DOHH2 (cell line): ENCODE measurements at regions not wholly inside any gene's neighbourhood (a gene's known extent, or its start where the extent isn't known, plus 50 kb on each side); places are given as distances from the start of the nearest gene placed in this dataset.

ENCODE experiments used
- H3F3A ChIP-seq: fragments of 200-600 bp; sonication (generic), shearing (Covaris generic); 2 replicates; pipeline ENCODE4 v1.6.0; 2016; ENCODE audit warnings: antibody characterized with exemption, mild to moderate bottlenecking; ENCODE audit not compliant: control insufficient read depth, insufficient read depth
- H3K27ac ChIP-seq: fragments of 200-600 bp; sonication (generic); 2 replicates; pipeline ENCODE4 v1.5.1; 2014; ENCODE audit warnings: low read depth, mild to moderate bottlenecking, low read length, moderate library complexity
- H3K27me3 ChIP-seq: fragments of 200-600 bp; sonication (generic); 2 replicates; pipeline ENCODE4 v1.6.1; 2014; ENCODE audit warnings: mild to moderate bottlenecking, low read length, mixed read lengths; ENCODE audit not compliant: control insufficient read depth
- H3K36me3 ChIP-seq: fragments of 200-600 bp; sonication (generic); 2 replicates; pipeline ENCODE4 v1.6.1; 2014; ENCODE audit warnings: mild to moderate bottlenecking, low read length, moderate library complexity, mixed read lengths; ENCODE audit not compliant: control insufficient read depth
- H3K4me1 ChIP-seq: fragments of 200-600 bp; sonication (generic); 2 replicates; pipeline ENCODE4 v1.6.1; 2014; ENCODE audit warnings: mild to moderate bottlenecking, low read length, mixed read lengths; ENCODE audit not compliant: control insufficient read depth
- H3K4me2 ChIP-seq: fragments of 200-600 bp; sonication (generic); 2 replicates; pipeline ENCODE4 v1.6.0; 2014; ENCODE audit warnings: mild to moderate bottlenecking, low read length, moderate library complexity
- H3K4me3 ChIP-seq: fragments of 200-600 bp; sonication (generic); 2 replicates; pipeline ENCODE4 v1.5.1; 2014; ENCODE audit warnings: mild to moderate bottlenecking, low read length, mixed read lengths
- H3K79me2 ChIP-seq: fragments of 200-600 bp; sonication (generic); 2 replicates; pipeline ENCODE4 v1.6.1; 2014; ENCODE audit warnings: mild to moderate bottlenecking, low read length, mixed read lengths; ENCODE audit not compliant: control insufficient read depth
- H3K9me2 ChIP-seq: fragments of 200-600 bp; sonication (generic); replicated peaks from 2 replicates; pipeline ENCODE4 v1.6.1; 2014; ENCODE audit warnings: mild to moderate bottlenecking, low read length, mixed read lengths; ENCODE audit not compliant: control insufficient read depth
- H3K9me3 ChIP-seq: fragments of 200-600 bp; sonication (generic); 2 replicates; pipeline ENCODE4 v1.6.1; 2014; ENCODE audit warnings: antibody characterized with exemption, low read length, mixed read lengths; ENCODE audit not compliant: control insufficient read depth, insufficient read depth
- H4K20me1 ChIP-seq: fragments of 200-600 bp; sonication (generic); 2 replicates; pipeline ENCODE4 v1.6.0; 2014; ENCODE audit warnings: low read depth, mild to moderate bottlenecking, antibody characterized with exemption, low read length, moderate library complexity; ENCODE audit not compliant: control insufficient read depth, insufficient read depth
- EZH2phosphoT487 ChIP-seq: fragments of 200-600 bp; sonication (generic); IDR thresholded peaks from 2 replicates; pipeline ENCODE4 v1.6.1; 2017; ENCODE audit warnings: borderline replicate concordance, mild to moderate bottlenecking, antibody characterized with exemption, low read length, moderate library complexity, mixed read lengths
- TF ChIP-seq, protein P1 (sequence below): fragments of 200-600 bp; sonication (generic); IDR thresholded peaks from one replicate; pipeline ENCODE4 v1.5.1; 2014; ENCODE audit warnings: antibody characterized with exemption, mild to moderate bottlenecking, low read depth, low read length; ENCODE audit not compliant: poor library complexity, severe bottlenecking

DNA sequence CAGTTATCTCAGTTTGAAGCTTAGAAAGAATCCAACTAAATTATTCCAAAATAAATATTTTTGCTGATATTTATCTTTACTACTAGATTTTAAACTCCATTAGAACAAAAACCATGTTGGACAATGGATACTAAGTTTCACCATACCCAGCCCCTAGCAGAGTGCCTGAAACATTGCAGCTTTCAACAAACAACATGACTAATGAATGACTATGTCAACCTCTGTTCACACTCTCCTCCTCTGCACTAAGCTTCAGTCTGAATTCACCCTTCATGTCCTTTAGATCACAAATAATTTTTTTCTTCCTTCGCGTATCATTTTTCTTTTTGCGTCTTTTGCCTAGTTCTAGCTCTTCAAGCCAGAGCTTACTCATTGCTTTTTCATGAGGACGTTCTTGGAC lies 315.2 kb downstream of the PCDH10 start:
- TF ChIP-seq EZH2phosphoT487 = no peak
- TF ChIP-seq, protein P1, sequence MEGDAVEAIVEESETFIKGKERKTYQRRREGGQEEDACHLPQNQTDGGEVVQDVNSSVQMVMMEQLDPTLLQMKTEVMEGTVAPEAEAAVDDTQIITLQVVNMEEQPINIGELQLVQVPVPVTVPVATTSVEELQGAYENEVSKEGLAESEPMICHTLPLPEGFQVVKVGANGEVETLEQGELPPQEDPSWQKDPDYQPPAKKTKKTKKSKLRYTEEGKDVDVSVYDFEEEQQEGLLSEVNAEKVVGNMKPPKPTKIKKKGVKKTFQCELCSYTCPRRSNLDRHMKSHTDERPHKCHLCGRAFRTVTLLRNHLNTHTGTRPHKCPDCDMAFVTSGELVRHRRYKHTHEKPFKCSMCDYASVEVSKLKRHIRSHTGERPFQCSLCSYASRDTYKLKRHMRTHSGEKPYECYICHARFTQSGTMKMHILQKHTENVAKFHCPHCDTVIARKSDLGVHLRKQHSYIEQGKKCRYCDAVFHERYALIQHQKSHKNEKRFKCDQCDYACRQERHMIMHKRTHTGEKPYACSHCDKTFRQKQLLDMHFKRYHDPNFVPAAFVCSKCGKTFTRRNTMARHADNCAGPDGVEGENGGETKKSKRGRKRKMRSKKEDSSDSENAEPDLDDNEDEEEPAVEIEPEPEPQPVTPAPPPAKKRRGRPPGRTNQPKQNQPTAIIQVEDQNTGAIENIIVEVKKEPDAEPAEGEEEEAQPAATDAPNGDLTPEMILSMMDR = no peak

DNA sequence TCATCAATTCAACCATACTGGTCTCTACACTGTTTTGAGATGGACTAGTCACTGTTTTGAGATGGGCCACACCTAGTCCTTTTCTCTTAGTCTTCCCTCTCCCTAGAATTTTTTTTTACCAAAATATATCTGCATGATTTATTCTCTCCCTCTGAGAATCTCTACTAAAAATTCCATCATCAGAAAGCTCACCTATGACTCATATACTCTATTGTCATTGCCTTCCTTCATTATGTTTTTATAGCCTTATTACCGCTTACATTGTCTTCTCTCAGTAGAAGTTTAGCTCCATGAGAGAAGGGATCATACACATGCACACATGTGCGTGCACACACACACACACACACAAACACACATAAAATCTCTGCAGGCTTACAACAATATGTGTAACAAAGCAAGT lies 303.6 kb downstream of the PCDH10 start:
- H3K27me3 ChIP-seq = no peaks in the 10 kb centered on the region
- no peak overlapping the region for H3K27ac ChIP-seq
- no peak overlapping the region for H3K4me2 ChIP-seq
- H3K4me3 ChIP-seq = no peak overlapping the region
- no peaks in the 10 kb centered on the region for H3F3A ChIP-seq
- H4K20me1 ChIP-seq = no peaks in the 10 kb centered on the region
- H3K36me3 ChIP-seq = no peaks in the 10 kb centered on the region
- no peaks in the 10 kb centered on the region for H3K4me1 ChIP-seq
- TF ChIP-seq, protein P1 = no peak
- no peak for TF ChIP-seq EZH2phosphoT487
- no peaks in the 10 kb centered on the region for H3K9me2 ChIP-seq
- no peaks in the 10 kb centered on the region for H3K79me2 ChIP-seq
- H3K9me3 ChIP-seq = no peaks in the 10 kb centered on the region

More for the DNA sequence above, 315.2 kb downstream of the PCDH10 start:
- Histone ChIP-seq H3K4me1 (no peaks in the 10 kb centered on the region), H3K36me3 (no peaks in the 10 kb centered on the region), H3K27me3 (no peaks in the 10 kb centered on the region), H3K9me3 (no peaks in the 10 kb centered on the region; the same call in 1 of the 2 replicates), H3K27ac (no peak overlapping the region), H3F3A (no peaks in the 10 kb centered on the region), H3K79me2 (no peaks in the 10 kb centered on the region), H3K4me3 (no peak overlapping the region), H3K4me2 (no peak overlapping the region), H3K9me2 (no peaks in the 10 kb centered on the region), H4K20me1 (no peaks in the 10 kb centered on the region)

DNA sequence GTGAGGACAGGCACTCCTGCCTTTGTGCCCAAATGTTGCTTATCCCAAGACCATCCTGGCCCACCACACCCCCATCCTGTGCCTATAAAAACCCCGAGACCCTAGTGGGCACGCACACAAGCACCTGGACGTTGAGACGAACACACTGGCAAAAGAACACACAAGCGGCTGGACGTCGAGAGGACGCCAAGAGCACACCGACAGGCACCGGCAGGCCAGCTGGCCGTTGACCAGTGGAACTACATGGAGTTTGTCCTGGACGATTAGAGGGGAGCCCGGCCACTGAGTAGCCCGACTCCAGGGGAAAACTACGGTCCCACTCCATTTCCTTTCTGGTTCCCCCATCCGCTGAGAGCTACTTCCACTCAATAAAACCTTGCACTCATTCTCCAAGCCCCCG lies 301.7 kb downstream of the PCDH10 start:
- Histone ChIP-seq H3K9me2 (no peaks in the 10 kb centered on the region), H3K27me3 (no peaks in the 10 kb centered on the region), H3K9me3 (no peaks in the 10 kb centered on the region), H3K4me2 (no peak overlapping the region), H3F3A (no peaks in the 10 kb centered on the region), H3K79me2 (no peaks in the 10 kb centered on the region), H3K4me1 (no peaks in the 10 kb centered on the region), H3K4me3 (no peak overlapping the region), H3K27ac (no peak overlapping the region), H4K20me1 (no peaks in the 10 kb centered on the region), H3K36me3 (no peaks in the 10 kb centered on the region)
- TF ChIP-seq EZH2phosphoT487 = no peak
- TF ChIP-seq, protein P1 = no peak

DNA sequence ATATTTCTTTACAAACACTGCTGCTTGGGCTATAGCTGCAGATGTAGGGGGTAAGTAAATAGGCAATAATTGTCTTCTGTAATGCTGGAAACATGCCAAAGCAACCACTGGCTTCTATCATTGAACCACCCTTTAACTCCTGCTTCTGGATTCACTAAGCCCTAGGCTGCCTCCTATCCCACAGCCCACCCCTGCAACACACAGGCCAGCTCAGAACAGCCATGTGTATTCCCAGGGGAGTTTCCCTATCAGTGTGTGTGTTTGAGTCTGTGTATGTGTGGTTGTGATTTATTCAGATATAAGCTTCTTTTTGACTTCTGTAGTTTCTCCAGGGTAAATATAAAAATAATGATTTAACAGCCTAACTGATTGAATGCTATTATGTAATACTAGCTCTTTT lies 291.3 kb downstream of the PCDH10 start:
- Histone ChIP-seq H3K4me1 (no peaks in the 10 kb centered on the region), H4K20me1 (no peaks in the 10 kb centered on the region), H3K9me2 (no peaks in the 10 kb centered on the region), H3K27ac (no peak overlapping the region), H3K9me3 (no peaks in the 10 kb centered on the region), H3F3A (no peaks in the 10 kb centered on the region), H3K4me2 (no peak overlapping the region), H3K4me3 (no peak overlapping the region), H3K79me2 (no peaks in the 10 kb centered on the region), H3K27me3 (no peaks in the 10 kb centered on the region), H3K36me3 (no peaks in the 10 kb centered on the region)
- TF ChIP-seq EZH2phosphoT487 = no peak
